Mesenchymal stem cell (in vitro differentiated cells and primary cell): ENCODE measurements at regions not wholly inside any gene's neighbourhood (a gene's known extent, or its start where the extent isn't known, plus 50 kb on each side); places are given as distances from the start of the nearest gene placed in this dataset.

Source experiments
- DNase-seq: peaks from one replicate; pipeline ENCODE4 v3.0.0-alpha.2; 2013
- H2AFZ ChIP-seq: one replicate; pipeline ENCODE4 v1.6.1; 2013; ENCODE audit warnings: low read depth, mild to moderate bottlenecking, control low read depth, inconsistent platforms, low read length, moderate library complexity
- H2AK5ac ChIP-seq: 2 replicates; pipeline ENCODE4 v1.6.1; 2013; ENCODE audit warnings: low read length, moderate library complexity, mild to moderate bottlenecking, inconsistent platforms; ENCODE audit not compliant: severe bottlenecking
- H2BK120ac ChIP-seq: one replicate; pipeline ENCODE4 v1.6.1; 2013; ENCODE audit warnings: low read depth, mild to moderate bottlenecking, inconsistent platforms, low read length, moderate library complexity
- H2BK12ac ChIP-seq, 2 experiments: one replicate each; pipeline ENCODE4 v1.6.1; 2013; ENCODE audit warnings: inconsistent platforms in 2 of 2, low read length in 2 of 2, mild to moderate bottlenecking in 2 of 2, moderate library complexity in 2 of 2, control low read depth in 1 of 2
- H2BK15ac ChIP-seq: one replicate; pipeline ENCODE4 v1.6.1; 2013; ENCODE audit warnings: mild to moderate bottlenecking, low read depth, inconsistent platforms; ENCODE audit not compliant: poor library complexity, severe bottlenecking
- H2BK5ac ChIP-seq: 2 replicates; pipeline ENCODE4 v1.6.1; 2013; ENCODE audit warnings: low read depth, mild to moderate bottlenecking, low read length, control low read depth, inconsistent platforms; ENCODE audit not compliant: poor library complexity, severe bottlenecking
- H3K14ac ChIP-seq, 2 experiments: one replicate each; pipeline ENCODE4 v1.6.1; 2013; ENCODE audit warnings: inconsistent platforms in 2 of 2, low read length in 2 of 2, control low read depth in 1 of 2, mild to moderate bottlenecking in 1 of 2, moderate library complexity in 1 of 2
- H3K18ac ChIP-seq, 2 experiments: one replicate each; pipeline ENCODE4 v1.6.1; 2013; ENCODE audit warnings: inconsistent platforms in 2 of 2, low read length in 2 of 2, control low read depth in 1 of 2, low read depth in 1 of 2, mild to moderate bottlenecking in 1 of 2
- H3K23ac ChIP-seq, 2 experiments: one replicate each; pipeline ENCODE4 v1.6.1; 2013; ENCODE audit warnings: inconsistent platforms in 2 of 2, low read length in 2 of 2, mild to moderate bottlenecking in 2 of 2, moderate library complexity in 2 of 2, control low read depth in 1 of 2
- H3K27ac ChIP-seq: 2 replicates; pipeline ENCODE4 v1.5.1; 2013; ENCODE audit warnings: mild to moderate bottlenecking, moderate library complexity, low read length, control low read depth, inconsistent platforms; ENCODE audit not compliant: poor library complexity, severe bottlenecking
- H3K27me3 ChIP-seq, 2 experiments: 2 replicates each; pipeline versions ENCODE4 v1.6.1 to v1.7.0; 2013; ENCODE audit warnings: low read length in 2 of 2, mild to moderate bottlenecking in 2 of 2, moderate library complexity in 2 of 2, control low read depth in 1 of 2, inconsistent platforms in 1 of 2; ENCODE audit not compliant: control insufficient read depth in 1 of 2, insufficient read depth in 1 of 2
- H3K36me3 ChIP-seq, 2 experiments: 2 replicates each; pipeline versions ENCODE4 v1.6.1 to v1.7.0; 2013; ENCODE audit warnings: low read length in 2 of 2, control low read depth in 1 of 2, inconsistent platforms in 1 of 2, low read depth in 1 of 2, mild to moderate bottlenecking in 1 of 2; ENCODE audit not compliant: insufficient read depth in 2 of 2, control insufficient read depth in 1 of 2
- H3K4ac ChIP-seq, 2 experiments: one replicate each; pipeline ENCODE4 v1.6.1; 2013; ENCODE audit warnings: inconsistent platforms in 2 of 2, low read length in 2 of 2, mild to moderate bottlenecking in 2 of 2, moderate library complexity in 2 of 2, control low read depth in 1 of 2, low read depth in 1 of 2
- H3K4me1 ChIP-seq: 2 replicates; pipeline ENCODE4 v1.6.1; 2013; ENCODE audit warnings: low read depth, low read length, control low read depth; ENCODE audit not compliant: control insufficient read depth, insufficient read depth
- H3K4me2 ChIP-seq: 2 replicates; pipeline ENCODE4 v1.6.1; 2013; ENCODE audit warnings: low read length, mild to moderate bottlenecking, inconsistent platforms; ENCODE audit not compliant: poor library complexity, severe bottlenecking
- H3K4me3 ChIP-seq, 2 experiments: 2 replicates each; pipeline versions ENCODE4 v1.5.1 to v1.7.0; 2013; ENCODE audit warnings: low read length in 2 of 2, mild to moderate bottlenecking in 2 of 2, control low read depth in 1 of 2, low read depth in 1 of 2; ENCODE audit not compliant: insufficient read depth in 1 of 2
- H3K79me1 ChIP-seq: replicated peaks from 2 replicates; pipeline ENCODE4 v1.6.1; 2013; ENCODE audit warnings: mild to moderate bottlenecking, control low read depth, low read length, inconsistent platforms; ENCODE audit not compliant: poor library complexity, severe bottlenecking
- H3K9ac ChIP-seq: 2 replicates; pipeline ENCODE4 v1.7.0; 2013; ENCODE audit warnings: mild to moderate bottlenecking, low read length, moderate library complexity
- H3K9me3 ChIP-seq: 2 replicates; pipeline ENCODE4 v1.7.0; 2013; ENCODE audit warnings: mild to moderate bottlenecking, low read length; ENCODE audit not compliant: control insufficient read depth
- H4K8ac ChIP-seq: one replicate; pipeline ENCODE4 v1.6.1; 2013; ENCODE audit warnings: inconsistent platforms, mild to moderate bottlenecking, low read length, moderate library complexity
- H4K91ac ChIP-seq: one replicate; pipeline ENCODE4 v1.6.1; 2013; ENCODE audit warnings: mild to moderate bottlenecking, low read length, inconsistent platforms
- WGBS: methylation state at CpG from one replicate; pipeline ENCODE4 v1.1.7; 2013; ENCODE audit warnings: mixed read lengths; 5-methylcytosine and 5-hydroxymethylcytosine counted together

DNA sequence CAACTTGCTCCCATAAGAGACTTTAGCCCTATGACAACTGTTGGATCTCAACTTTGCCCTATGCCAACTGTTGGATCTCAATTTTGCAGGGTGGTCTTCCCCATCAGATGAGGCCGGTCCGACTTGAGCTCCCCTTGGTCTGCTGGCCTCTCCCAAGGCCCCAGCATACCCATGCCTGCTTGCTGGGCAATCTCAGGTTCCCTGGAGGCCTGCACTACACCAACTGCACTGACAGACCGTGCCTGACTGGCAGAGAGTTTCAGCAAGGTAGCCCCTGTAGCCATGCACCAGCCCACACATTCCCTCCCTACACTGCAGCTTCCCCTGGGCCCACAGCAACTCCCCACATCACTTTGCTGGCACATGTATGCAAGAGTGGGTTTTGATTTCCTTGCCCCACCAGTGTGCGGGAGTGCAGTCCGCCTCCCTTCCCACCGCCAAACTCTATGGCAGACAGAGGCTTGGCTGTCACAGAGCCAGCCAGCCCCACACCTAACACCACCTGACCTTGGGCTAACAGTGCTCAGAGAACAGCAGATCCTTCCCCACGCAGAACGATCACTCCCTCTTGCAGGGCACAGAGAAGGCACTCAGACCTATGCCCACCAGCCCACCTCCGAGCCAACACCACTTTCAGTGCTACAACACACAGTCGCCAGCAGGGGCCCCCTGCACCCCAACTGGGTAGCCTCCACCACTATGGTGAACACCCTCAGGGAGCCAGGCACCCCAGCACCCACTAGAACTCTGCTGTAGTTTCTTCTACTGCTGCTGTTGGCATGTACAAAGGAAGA lies 279.9 kb upstream of the COX7C start:
- Histone ChIP-seq H3K27me3 (no peaks in the 10 kb centered on the region), H3K36me3 (no peaks in the 10 kb centered on the region), H2BK120ac (no peak overlapping the region), H3K4ac (no peak overlapping the region), H4K91ac (no peak overlapping the region), H3K4me3 (no peak overlapping the region), H2BK12ac (no peak overlapping the region), H2BK5ac (no peak overlapping the region), H3K23ac (peak overlapping the region in 1 of 2 experiments; percentile 35), H3K4me2 (no peak overlapping the region), H3K14ac (peak overlapping the region in 1 of 2 experiments; percentile 51), H3K9me3 (no peaks in the 10 kb centered on the region), H3K27ac (no peak overlapping the region), H2BK15ac (no peak overlapping the region), H2AK5ac (no peak overlapping the region), H3K9ac (no peak overlapping the region), H3K79me1 (no peaks in the 10 kb centered on the region), H3K18ac (no peak overlapping the region), H2AFZ (no peak overlapping the region), H4K8ac (no peak overlapping the region), H3K4me1 (no peaks in the 10 kb centered on the region)
- DNase-seq: no peak
- WGBS: 87% methylated on average over 10 of the region's 10 CpGs

DNA sequence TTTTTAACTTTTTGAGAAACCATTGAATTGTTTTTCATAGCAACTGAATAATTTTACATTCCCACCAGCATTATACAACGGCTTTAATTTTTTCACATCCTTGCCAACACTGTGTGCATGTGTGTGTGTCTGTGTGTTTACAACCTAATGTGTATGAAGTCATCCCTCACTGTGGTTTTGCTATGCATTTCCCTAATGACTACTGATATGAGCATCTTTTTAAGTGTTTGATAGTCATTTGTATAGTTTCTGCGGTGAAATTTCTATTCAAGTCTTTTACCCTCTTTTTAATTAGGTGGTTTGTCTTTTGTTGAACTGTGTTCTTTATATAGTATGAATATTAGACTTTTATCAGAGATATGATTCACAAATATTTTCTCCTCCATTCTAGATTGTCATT lies 263.1 kb upstream of the COX7C start:
- H3K9me3 ChIP-seq: no peaks in the 10 kb centered on the region
- no peaks in the 10 kb centered on the region for H3K4me1 ChIP-seq
- no peak overlapping the region for H3K14ac ChIP-seq
- no peak overlapping the region for H2BK15ac ChIP-seq
- no peak overlapping the region for H2BK5ac ChIP-seq
- no peaks in the 10 kb centered on the region for H3K27me3 ChIP-seq
- H2AK5ac ChIP-seq: no peak overlapping the region
- H3K4me3 ChIP-seq: no peak overlapping the region
- H3K4me2 ChIP-seq: no peak overlapping the region
- H3K18ac ChIP-seq: no peak overlapping the region
- no peak overlapping the region for H2AFZ ChIP-seq
- H4K8ac ChIP-seq: no peak overlapping the region
- no peak overlapping the region for H3K23ac ChIP-seq
- DNase-seq: no peak
- no peak overlapping the region for H3K27ac ChIP-seq
- H3K4ac ChIP-seq: no peak overlapping the region
- no CpG with 5 or more reads among the region's 2 CpGs for WGBS
- no peak overlapping the region for H3K9ac ChIP-seq
- H3K79me1 ChIP-seq: no peaks in the 10 kb centered on the region
- H3K36me3 ChIP-seq: no peaks in the 10 kb centered on the region
- H2BK12ac ChIP-seq: no peak overlapping the region
- H2BK120ac ChIP-seq: no peak overlapping the region
- H4K91ac ChIP-seq: no peak overlapping the region

DNA sequence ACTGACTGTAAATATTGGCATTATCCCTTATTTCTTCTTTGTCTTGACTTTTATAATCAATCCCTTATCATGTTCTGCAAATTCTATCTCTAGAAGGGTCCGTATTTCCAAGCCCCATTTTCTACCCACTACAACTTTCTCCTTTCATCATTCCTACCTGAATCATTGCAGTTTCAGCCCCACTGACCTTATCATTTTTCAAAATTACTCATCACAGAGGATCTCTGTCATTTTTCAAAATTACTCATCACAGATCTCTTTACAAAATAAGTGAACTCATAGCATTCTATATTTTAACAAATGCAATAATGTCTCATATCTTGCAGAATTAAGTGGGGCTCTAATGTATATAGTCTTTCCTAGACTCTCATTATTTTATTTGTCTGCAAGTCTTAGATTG lies 256.9 kb upstream of the COX7C start:
- Histone ChIP-seq H3K14ac (no peak overlapping the region), H4K91ac (no peak overlapping the region), H3K23ac (no peak overlapping the region), H3K79me1 (no peaks in the 10 kb centered on the region), H2BK12ac (no peak overlapping the region), H2AK5ac (no peak overlapping the region), H3K27me3 (no peaks in the 10 kb centered on the region), H4K8ac (no peak overlapping the region), H3K9ac (no peak overlapping the region), H3K9me3 (no peaks in the 10 kb centered on the region), H3K4me1 (no peaks in the 10 kb centered on the region), H2AFZ (no peak overlapping the region), H3K18ac (no peak overlapping the region), H3K4me3 (no peak overlapping the region), H2BK120ac (no peak overlapping the region), H2BK5ac (no peak overlapping the region), H2BK15ac (no peak overlapping the region), H3K4ac (no peak overlapping the region), H3K27ac (no peak overlapping the region), H3K4me2 (no peak overlapping the region), H3K36me3 (no peaks in the 10 kb centered on the region)
- WGBS: 83% methylated on average over 1 of the region's 1 CpG
- no peak for DNase-seq

DNA sequence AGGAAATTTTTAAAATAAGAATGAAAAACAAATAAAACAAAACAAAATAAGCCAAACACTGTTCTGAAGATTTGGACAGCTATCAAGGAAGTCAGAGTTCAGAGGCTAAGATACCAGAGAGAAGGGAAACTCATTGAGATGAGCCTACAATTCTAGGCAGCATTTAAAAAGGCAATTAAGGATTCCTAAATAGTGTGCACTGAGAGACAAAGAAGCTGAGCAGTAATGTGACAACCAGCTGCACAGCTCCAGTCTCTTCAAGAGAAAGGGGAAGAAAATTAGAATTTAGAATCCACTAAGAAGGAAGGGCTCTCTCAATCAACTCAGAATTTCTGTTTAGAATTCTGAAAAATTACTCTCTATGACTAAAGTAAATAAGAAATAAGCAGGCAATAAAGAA lies 246.7 kb upstream of the COX7C start:
- Histone ChIP-seq H3K14ac (no peak overlapping the region), H3K9ac (no peak overlapping the region), H3K27ac (no peak overlapping the region), H2AK5ac (no peak overlapping the region), H3K4me2 (no peak overlapping the region), H2BK5ac (no peak overlapping the region), H3K79me1 (no peaks in the 10 kb centered on the region), H2BK120ac (no peak overlapping the region), H2BK15ac (no peak overlapping the region), H2AFZ (no peak overlapping the region), H3K36me3 (no peaks in the 10 kb centered on the region), H3K4me1 (no peaks in the 10 kb centered on the region), H3K18ac (no peak overlapping the region), H2BK12ac (no peak overlapping the region), H3K9me3 (peaks cover 5% of the 10 kb centered on the region), H3K4me3 (no peak overlapping the region), H4K8ac (no peak overlapping the region), H4K91ac (no peak overlapping the region), H3K27me3 (no peaks in the 10 kb centered on the region), H3K4ac (no peak overlapping the region), H3K23ac (no peak overlapping the region)
- no peak for DNase-seq
